Skin of body (tissue), 1 donor: ENCODE measurements at regions not wholly inside any gene's neighbourhood (a gene's known extent, or its start where the extent isn't known, plus 50 kb on each side); places are given as distances from the start of the nearest gene placed in this dataset.

Experiments used
- DNase-seq: peaks from one replicate; lab custom pipeline; 2025; lab: John Stamatoyannopoulos, UW

- DNase-seq = no peak
These were observed 106.1 kb downstream of the CRYAA start for GRCh38 chr21:43274946-43275310.

- no peak for DNase-seq
These were observed 105.5 kb downstream of the CRYAA start for GRCh38 chr21:43274022-43274945.

DNA sequence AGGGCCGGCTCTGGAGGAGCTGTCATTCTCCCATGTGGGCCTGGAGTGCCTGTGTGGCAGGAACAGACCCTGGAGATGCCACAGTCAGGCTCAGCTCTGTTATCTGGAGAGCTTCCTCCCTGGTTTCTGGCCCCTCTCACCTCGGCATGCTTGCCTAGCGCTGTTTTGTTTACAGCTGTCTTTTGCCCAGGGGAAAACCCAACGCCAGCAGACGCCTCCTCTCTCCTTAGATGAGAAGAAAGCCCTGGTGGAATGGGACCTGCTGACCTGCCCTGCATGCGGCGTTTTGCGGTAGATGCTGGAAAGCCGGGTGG, 104.9 kb downstream of the CRYAA start:
- no peak for DNase-seq

- no peak for DNase-seq
These were observed 104.4 kb downstream of the CRYAA start for GRCh38 chr21:43273016-43273707.

DNA sequence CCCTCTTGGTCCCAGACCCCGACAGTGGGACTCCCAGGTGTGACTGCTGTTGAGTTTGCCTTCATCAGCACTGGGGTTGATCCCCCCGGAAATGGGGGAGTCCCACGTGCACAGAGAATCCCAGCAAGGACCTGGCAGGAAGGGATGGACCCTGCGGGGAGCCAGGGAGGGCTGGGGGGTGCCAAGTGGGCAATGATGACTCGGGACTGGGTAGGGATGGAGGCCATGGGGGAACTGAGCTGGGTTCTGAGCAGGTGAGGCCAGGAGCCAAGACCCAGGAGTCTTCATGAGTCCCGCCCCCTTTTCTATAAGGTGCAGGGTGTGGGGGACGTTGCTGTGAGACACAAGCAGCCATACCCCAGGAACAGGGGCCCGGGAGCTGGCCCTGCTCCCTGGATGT, 103.8 kb downstream of the CRYAA start:
- DNase-seq = no peak

GRCh38 chr21:43271452-43272020, 102.7 kb downstream of the CRYAA start:
- DNase-seq = no peak

DNA sequence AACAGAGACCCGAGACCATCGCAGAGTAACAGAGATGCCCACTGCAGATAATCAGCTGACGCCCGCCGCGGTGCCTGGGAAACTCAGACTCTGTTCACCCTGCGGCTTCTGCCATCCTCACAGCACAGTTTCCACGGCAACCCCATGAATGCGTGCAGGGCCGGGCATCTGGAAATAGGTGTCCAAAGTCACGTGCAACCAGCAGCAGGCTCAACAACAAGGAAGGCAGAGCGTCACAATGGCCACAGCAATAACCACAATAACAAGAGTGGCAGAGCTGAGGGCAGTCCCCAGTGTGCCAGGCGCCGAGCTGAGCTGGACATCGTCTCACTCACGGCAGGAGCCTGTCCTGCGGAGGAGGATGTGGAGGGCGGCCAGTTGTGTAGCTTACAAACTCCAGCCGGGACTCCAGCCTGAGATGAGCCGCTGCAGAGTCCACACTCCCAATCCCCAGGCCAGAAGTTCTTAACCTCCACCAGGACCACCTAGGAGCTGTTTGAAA, 102.0 kb downstream of the CRYAA start:
- no peak for DNase-seq

DNA sequence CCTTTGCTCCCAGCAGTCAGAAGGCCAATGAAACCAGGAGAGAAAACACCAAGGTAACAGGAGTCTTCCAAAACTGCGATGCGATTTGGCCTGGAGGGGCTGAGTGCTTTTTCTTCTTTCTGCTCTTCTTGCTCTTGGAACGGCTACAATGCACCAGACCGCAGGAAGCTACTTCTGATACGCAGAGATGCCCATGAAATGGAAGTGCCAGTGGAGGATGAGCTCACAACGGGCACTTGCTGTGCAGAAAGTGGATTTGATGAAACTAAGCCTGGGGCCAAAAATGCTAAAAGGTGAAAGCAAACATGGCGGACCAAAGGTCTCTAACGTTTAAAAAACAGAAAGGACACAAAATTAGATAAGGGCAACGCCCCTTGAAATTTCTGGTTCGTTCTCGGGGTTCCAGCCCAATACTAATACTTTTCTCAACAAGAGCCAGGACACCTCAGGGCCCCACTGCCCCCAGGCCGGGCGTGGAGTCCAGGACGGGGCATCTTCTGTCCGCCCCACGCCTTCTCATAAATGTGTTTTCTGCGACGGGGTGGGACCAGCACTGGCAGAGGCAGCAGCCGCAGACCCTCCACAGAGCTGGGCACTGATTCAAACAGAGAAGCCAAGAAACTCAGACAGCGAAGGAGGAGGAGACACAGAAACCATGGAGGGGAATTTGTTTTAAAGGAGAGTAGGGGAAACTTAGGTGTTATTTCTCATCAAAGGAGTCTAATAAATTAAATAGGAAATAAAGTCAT, 101.3 kb downstream of the CRYAA start:
- no peak for DNase-seq

DNA sequence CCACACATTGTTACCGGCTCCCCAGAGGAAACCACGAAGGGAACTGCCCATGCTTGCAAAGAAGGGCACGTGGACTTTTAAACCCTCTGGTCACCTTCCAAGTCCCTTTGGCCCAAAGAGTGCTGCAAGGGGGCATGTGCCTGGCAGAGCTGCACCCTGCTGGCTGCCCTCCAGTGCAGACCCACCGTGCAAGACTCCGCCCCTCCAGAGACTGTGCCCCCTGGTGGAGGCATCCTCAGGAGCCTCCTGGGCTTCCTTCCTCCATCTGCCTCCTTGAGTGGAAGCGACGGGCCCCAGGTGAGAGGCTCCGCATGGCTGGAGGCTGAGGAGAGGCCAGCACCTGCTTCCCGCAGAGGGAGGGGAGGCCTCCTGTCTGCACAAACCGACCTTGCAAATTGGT, 100.6 kb downstream of the CRYAA start:
- DNase-seq = no peak

- DNase-seq = no peak
These were observed 100.0 kb downstream of the CRYAA start for GRCh38 chr21:43268804-43269186.

DNA sequence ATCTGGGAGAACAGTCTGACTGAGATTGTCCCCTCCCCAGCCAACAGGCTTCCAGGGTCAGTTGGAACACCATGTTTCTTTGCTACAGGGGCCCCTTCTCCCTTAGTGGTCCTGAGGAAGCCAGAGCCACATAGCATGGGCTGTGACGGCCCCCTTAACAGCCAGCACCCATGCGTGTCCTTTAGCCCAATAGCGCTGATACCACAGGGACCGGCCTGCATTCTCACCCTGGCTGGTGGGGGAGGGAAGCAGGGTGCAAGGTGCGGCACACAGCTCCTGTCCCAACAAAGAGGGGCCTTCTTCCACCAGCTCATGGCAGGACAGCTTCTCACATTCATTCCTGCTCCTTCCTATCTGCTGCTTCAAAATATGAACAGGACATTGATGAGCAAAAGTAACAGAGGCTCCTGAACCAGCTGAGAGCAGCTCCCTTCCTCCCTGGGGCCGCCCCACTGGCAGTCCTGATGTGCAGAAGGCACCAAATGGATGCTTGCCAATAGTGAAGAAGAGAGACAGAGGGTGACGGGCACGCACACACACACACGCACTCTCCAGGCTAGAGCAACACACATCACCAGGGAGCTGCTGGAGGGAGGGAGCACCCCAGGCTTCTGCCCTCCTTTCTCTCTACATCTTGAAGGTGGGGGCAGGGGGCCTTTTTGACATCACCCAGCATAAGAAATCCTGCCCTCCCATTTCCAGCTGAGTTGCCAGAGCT, 99.4 kb downstream of the CRYAA start:
- no peak for DNase-seq

DNA sequence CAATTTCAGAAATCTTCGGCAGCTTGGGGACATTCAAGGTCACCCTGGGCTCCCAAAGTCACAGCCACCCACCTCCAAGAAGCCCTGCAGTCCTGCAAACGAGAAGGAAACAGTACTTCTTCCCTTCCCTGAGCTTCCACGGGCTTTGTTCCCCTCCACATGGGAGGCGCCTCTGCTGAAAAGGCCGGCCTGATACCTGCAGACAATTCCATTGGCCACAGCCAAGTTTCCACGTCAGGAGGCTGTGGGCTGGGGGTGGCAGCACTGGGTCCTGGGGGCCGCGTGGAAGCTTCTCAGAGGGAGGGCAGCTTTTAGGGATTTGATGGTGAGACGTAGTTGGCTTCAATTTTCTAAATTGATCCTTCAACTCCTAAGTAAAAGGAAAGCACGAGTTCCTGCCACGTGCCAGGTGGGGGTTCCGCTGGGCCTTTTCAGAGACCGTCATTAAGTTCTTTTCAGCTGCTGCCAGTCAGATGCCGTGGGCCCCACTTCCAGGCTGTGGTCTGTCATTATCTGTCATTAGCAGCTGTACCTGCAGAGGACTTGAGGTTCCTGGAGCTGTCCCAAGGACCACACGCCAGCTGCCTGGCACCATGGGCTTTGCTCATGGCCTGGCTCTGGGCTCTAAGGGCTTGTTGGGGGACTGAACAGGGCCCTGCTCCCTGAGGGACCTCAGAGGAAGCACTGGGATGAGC, 98.7 kb downstream of the CRYAA start:
- DNase-seq = no peak

DNA sequence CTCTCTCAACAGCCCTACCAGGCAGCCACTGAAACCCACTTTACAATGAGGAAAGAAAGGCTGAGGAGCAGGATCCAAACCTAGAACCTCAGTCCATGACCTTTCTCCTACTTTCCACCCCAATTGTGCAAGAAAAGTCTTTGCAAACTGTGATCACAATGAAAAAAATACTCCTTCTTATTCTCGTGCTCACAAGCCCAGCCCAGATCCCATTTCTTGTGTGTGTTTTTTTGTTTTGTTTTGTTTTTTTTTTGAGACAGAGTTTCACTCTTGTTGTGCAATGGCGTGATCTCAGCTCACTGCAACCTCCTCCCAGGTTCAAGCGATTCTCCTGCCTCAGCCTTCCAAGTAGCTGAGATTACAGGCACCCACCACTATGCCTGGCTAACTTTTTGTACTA, 97.7 kb downstream of the CRYAA start:
- DNase-seq = no peak

DNA sequence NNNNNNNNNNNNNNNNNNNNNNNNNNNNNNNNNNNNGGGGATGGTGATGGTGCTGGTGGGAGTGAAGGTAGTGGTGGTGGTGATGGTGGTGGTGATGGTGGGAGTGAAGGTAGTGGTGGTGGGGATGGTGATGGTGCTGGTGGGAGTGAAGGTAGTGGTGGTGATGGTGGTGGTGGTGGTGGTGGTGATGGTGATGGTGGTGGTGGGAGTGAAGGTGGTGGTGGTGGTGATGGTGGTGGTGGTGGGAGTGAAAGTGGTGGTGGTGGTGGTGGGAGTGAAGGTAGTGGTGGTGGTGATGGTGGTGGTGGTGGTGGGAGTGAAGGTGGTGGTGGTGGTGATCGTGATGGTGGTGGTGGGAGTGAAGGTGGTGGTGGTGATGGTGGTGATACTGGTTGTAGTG, 93.6 kb downstream of the CRYAA start:
- no peak for DNase-seq
